HG02763 (cell line): ENCODE measurements at regions not wholly inside any gene's neighbourhood (a gene's known extent, or its start where the extent isn't known, plus 50 kb on each side); places are given as distances from the start of the nearest gene placed in this dataset.
"Not testable (repeated sequence)": the region's sequence is repeated elsewhere in the genome, so short reads cannot be mapped to it uniquely, and the experiment has no call there.

Experiments used
- ATAC-seq: cut with Tn5 transposase; IDR thresholded peaks from one replicate; pipeline ENCODE4 v1.9.1; 2021; ENCODE audit warnings: mild to moderate bottlenecking, moderate library complexity; ENCODE audit not compliant: unreplicated experiment

GRCh38 chr16:16928532-16929109 is 542.1 kb downstream of the XYLT1 start:
- no peak for ATAC-seq

- no peak for ATAC-seq
These were observed 540.3 kb downstream of the XYLT1 start for GRCh38 chr16:16930309-16931000.

GRCh38 chr16:16933861-16934260 is 536.9 kb downstream of the XYLT1 start:
- no peak for ATAC-seq

- no peak for ATAC-seq
These were observed 536.1 kb downstream of the XYLT1 start for GRCh38 chr16:16934660-16935059.

GRCh38 chr16:16935909-16936308 is 534.9 kb downstream of the XYLT1 start:
- not testable (repeated sequence) for ATAC-seq

- no peak for ATAC-seq
These were observed 533.2 kb downstream of the XYLT1 start for GRCh38 chr16:16937576-16937975.

- no peak for ATAC-seq
These were observed 532.8 kb downstream of the XYLT1 start for GRCh38 chr16:16938009-16938408.

GRCh38 chr16:16938980-16939379 is 531.8 kb downstream of the XYLT1 start:
- ATAC-seq = no peak

GRCh38 chr16:16940351-16940750 is 530.4 kb downstream of the XYLT1 start:
- no peak for ATAC-seq

- not testable (repeated sequence) for ATAC-seq
These were observed 527.9 kb downstream of the XYLT1 start for GRCh38 chr16:16942849-16943248.

GRCh38 chr16:16945207-16945606 is 525.6 kb downstream of the XYLT1 start:
- no peak for ATAC-seq

GRCh38 chr16:16956376-16956775 is 514.4 kb downstream of the XYLT1 start:
- no peak for ATAC-seq

GRCh38 chr16:16960785-16961184 is 510.0 kb downstream of the XYLT1 start:
- no peak for ATAC-seq

- ATAC-seq = no peak
These were observed 504.3 kb downstream of the XYLT1 start for GRCh38 chr16:16966439-16966838.

GRCh38 chr16:16971042-16971441 is 499.7 kb downstream of the XYLT1 start:
- ATAC-seq = no peak

GRCh38 chr16:16972831-16973230 is 497.9 kb downstream of the XYLT1 start:
- ATAC-seq = no peak

GRCh38 chr16:16973707-16974591 is 496.8 kb downstream of the XYLT1 start:
- no peak for ATAC-seq

- no peak for ATAC-seq
These were observed 488.1 kb downstream of the XYLT1 start for GRCh38 chr16:16982614-16983013.

GRCh38 chr16:16983582-16983981 is 487.2 kb downstream of the XYLT1 start:
- ATAC-seq = no peak

GRCh38 chr16:16984091-16984490 is 486.7 kb downstream of the XYLT1 start:
- not testable (repeated sequence) for ATAC-seq

- ATAC-seq = no peak
These were observed 485.1 kb downstream of the XYLT1 start for GRCh38 chr16:16985707-16986106.

GRCh38 chr16:16988963-16989362 is 481.8 kb downstream of the XYLT1 start:
- ATAC-seq = no peak
